Daoy (cell line): ENCODE measurements at regions not wholly inside any gene's neighbourhood (a gene's known extent, or its start where the extent isn't known, plus 50 kb on each side); places are given as distances from the start of the nearest gene placed in this dataset.

Source experiments
- DNase-seq: peaks from one replicate; pipeline ENCODE4 v3.0.0-alpha.2; 2015; ENCODE audit warnings: low read depth

GRCh38 chr21:23471877-23472276, 2135.4 kb downstream of the MRPL39 start:
- no peak for DNase-seq

GRCh38 chr21:23463365-23463764, 2143.9 kb downstream of the MRPL39 start:
- DNase-seq, result no peak

DNA sequence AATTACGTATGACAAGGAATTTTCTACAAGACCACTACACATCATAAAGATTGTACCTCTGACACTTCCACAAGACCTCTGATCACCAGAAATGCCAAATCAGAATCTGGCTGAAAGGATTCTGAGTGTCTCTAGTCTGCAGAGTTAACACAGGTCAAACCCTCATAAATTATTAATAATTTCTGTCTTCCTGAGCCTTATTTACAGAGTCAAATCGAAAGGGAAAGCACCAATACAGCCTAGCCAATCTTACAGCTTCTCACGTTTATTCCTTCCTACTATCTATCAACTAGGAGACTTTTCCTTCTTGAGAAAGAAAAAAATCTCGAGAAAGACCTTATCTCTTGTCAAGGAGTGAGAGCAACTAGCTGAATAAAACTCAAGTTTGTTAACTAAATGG, 2151.6 kb downstream of the MRPL39 start:
- no peak for DNase-seq

DNA sequence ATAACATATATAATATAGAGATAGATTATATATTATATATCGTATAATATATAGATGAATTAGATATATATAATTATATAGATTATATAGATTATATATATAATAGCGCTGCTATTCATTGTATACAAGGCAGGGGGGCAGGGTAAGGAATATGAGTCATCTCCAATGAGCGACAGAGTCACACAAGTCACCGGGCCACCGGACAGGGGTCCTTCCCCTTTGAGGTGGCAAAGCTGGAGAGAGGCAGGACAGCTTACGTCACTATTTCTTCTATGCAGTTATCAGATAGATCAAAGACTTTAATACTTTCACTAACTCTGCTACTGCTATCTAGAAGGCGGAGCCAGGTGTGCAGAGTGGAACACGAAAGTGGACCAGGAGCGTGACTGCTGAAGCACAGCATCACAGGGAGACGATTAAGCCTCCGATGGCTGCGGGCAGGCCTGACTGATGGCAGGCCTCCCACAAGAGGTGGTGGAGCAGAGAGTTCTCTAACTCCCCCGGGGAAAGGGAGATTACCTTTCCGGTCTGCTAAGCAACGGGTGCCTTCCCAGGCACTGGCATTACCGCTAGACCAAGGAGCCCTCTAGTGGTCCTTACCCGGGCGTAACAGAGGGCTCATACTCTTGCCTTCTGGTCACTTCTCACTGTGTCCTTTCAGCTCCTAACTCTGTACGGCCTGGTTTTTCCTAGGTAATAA, 2154.7 kb downstream of the MRPL39 start:
- peak; percentile 35 for DNase-seq

DNA sequence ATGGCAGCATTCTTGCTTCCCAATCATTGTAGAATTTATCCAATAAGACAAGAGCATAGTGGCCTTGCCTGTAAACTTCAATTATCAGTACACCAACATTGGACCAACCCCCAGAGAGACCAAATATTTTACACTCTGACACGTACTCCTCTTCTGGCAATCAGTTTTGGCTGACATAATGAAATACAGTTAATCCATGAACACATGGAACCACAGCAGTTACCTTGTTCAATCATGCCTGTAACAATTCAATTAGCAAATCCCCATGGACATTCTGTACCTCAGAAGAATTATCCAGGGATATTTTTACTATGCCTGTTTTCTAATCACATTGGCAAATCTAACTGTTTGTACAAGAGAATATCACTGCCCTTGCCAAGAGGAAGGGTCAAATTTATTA, 2162.0 kb downstream of the MRPL39 start:
- DNase-seq, result no peak

DNA sequence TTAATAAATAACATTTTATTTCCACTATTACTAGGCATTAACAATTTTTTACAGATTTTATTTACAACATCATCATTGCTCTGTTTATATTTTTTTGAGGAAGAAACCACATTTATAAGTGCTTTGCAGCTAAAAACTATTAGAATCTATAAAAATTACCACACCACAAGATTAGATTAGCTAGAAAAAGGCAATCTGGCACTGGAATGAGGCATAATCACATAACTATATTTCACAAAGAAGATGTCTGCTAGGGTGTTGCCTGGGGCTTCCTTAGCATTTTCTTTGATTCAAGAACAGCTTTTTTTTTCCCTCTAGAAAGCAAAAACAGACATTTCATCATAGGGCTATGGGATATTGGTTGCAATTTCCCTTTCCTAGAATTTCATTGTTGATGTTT, 2169.2 kb downstream of the MRPL39 start:
- DNase-seq, result no peak

DNA sequence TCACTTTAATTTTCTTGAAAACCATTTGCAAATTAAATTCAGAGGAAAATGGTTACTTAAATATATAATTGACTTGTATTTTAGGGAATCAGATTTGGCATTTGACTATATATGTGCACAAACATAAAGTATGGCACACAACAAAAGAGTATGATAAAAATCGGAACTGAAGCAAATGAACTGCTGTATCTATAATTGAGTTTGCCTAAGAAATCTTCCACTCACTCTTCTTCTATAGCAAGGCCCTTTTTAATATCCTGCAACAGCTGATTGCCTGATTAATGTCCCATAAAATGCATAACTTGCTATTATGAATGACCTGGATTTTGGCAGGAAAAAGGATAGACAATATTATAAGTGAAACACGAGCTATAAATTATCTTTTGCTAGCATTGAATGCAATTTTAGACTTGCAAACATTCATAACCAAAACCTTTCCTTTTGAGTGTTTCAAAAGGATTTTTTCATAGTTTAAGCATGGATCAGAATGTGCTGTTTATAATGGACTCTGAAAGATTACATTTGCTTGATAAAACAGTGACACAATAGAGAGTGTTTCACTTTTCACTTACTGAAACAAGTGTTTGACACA, 2204.3 kb downstream of the MRPL39 start:
- no peak for DNase-seq

GRCh38 chr21:23401278-23401677, 2206.0 kb downstream of the MRPL39 start:
- peak; percentile 8 for DNase-seq

DNA sequence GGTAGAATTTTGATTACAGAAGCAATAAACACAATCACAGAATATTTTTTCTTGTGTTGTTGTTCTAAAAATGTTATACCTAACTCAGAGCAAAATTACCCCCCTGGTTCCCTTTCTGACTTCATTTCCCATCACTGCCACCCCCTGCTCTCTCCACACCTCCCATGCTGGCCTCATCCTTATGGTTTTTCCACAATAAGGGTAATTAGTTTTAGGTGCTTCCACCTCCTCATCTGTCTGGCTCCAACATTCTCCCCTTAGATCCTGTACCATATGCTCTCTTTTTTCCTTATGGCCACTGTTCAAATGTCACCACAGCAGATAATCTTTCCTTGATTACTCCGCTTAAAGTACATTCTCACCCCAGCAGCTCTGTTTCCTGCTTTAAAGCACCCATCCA, 2208.6 kb downstream of the MRPL39 start:
- DNase-seq, result no peak

GRCh38 chr21:23394458-23394857, 2212.8 kb downstream of the MRPL39 start:
- no peak for DNase-seq

GRCh38 chr21:23384679-23385078, 2222.6 kb downstream of the MRPL39 start:
- no peak for DNase-seq

DNA sequence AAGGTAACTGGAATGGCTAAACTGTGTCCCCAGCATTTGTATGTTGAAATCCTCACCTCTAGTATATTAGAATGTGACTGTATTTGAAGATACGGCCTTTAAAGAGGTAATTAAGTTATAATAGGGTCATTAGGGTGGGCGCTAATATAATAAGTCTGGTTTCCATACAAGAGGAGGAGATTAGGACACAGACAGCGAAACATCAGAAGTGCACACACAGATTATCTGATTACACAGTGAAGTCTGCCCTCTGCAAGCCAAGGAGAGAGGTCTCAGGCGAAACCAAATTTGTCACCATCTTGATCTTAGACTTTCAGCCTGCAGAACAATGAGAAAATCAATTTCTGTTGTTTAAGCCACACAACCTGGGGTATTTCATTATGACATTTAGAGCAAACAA, 2233.1 kb downstream of the MRPL39 start:
- DNase-seq, result no peak

- DNase-seq, result no peak
These were observed 2250.4 kb downstream of the MRPL39 start for GRCh38 chr21:23356905-23357304.

- no peak for DNase-seq
These were observed 2291.1 kb downstream of the MRPL39 start for GRCh38 chr21:23316190-23316589.

- no peak for DNase-seq
These were observed 2298.5 kb downstream of the MRPL39 start for GRCh38 chr21:23308741-23309140.

DNA sequence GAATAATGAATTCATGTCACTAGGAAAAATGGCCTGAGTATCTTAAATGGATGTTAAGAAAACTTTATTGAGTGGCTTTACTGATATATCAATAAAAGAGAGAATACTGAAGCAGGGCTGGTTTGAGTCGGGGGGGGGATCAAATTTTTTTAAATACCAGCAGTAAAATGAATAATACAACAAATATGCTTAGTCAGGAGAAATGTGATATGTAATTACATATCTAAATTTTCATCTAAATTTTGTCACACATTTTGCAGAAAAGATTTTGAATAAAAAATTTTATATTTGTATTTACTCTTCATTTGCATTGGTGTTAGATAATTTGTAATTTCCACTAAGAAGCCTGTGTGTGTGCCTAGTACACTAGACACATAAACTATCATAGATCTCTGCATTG, 2300.2 kb downstream of the MRPL39 start:
- DNase-seq, result no peak

- DNase-seq, result no peak
These were observed 2294.1 kb downstream of the NCAM2 start for GRCh38 chr21:23292292-23292691.

DNA sequence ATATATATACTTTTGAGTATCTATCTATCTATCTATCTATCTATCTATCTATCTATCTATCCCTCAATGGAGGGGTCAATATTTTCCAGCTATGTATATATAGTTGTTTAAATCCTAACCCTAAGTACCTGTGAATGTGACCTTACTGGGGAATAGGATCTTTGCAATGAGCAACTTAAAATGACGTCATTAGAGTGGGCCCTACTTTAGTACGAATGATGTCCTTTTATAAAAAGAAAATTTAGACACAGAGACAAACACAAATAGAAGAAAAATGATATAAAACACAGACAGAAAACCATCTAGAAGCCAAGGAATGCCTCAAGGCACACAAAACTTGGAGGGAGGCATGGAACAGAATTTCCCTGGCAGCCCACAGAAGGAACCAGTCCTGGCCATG, 2283.7 kb downstream of the NCAM2 start:
- DNase-seq, result no peak

- DNase-seq, result no peak
These were observed 2251.6 kb downstream of the NCAM2 start for GRCh38 chr21:23249760-23250159.

DNA sequence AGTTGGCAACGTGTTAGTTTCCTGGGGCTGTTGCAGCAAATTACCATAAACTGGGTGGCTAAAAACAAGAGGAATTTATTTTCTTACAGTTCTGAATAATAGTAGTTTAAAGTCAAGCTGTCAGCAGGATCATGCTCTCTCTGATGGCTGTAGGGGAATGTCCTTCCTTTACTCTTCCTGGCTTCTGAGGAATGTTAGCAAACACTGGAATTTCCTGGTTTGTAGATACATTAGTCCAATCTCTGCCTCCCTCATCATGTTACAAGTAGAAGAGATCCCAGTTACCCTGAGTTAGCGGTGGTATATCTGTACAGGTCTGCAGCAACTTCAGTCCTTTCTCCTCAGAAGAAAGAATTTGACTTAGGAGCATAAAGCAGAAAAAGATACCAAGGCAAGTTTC, 2249.1 kb downstream of the NCAM2 start:
- DNase-seq, result no peak

DNA sequence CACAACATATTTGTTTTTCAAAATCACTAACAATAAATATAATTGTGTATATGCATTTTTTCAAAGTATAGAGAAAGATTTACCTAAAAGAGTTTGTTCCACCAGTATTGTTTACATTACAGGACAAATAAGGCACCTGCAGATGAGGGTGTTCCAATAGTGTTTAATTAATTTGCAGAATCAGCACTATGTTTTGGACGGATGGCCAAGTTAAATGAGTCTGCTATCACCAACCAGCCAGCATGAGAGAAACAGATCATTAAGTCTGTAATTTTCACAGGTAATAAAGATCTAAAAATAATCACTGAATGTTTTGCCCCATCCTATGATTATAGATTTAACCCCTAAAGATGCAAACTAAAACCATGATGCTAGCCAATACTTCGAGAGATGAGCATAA, 2247.0 kb downstream of the NCAM2 start:
- DNase-seq, result no peak

DNA sequence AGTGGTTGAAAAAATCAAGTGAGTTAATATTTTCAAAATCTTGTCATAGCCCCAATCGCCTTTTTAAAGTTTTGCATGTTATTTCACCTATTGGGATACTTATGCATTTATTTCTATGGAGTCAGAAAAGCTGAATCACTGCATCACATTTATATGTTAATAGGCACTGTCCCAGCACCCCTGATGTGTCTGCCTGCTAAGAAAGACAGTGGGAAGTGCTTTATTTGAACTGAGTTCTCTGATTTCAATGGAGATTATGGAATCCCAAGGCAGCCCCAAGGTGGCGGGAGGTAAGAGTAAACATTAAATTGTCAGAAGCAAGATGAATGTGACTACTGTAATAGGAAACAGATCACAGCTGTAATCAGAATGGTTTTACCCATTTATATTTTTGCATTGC, 2225.7 kb downstream of the NCAM2 start:
- no peak for DNase-seq

DNA sequence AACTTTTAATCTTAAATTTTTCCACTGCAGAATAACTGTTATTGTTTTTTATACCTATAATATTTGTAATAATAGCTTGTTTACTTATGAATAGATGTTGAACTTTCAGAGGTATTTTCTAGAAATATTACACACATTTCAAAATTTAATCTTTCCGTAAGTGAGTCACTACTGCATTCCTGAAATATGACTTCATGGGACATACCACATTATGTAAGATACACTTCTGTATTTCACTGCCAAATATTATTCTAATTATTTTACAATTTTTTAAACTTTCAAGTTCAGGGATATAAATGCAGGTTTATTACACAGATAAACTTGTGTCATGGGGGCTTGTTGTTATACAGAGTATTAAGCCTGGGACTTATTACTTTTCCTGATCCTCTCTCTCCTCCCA, 2220.5 kb downstream of the NCAM2 start:
- no peak for DNase-seq

DNA sequence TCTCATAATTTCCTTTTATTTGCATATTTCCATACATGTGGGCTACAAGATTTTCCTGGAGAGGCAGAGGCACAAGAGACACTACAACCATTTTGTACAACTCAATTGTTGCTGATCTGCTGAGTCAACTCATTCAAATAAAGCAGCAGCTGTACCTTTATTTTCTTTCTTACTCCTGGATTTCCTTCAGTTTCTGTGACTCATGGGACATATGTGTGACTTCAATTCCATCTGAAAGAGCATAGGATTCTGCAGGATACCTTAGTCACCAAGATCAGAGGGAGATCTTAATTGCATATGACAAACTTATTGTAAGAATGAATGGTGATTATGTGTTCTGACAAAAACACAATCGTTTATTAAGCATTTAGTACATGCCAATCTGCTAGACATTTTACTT, 2219.4 kb downstream of the NCAM2 start:
- peak; percentile 5 for DNase-seq
